ENCODE measurements at regions not wholly inside any gene's neighbourhood (a gene's known extent, or its start where the extent isn't known, plus 50 kb on each side); places are given as distances from the start of the nearest gene placed in this dataset.

- no peak for TF ChIP-seq CTCF (IDR thresholded peaks at IDR 0.05; ENCODE audit: poor library complexity)
- TF ChIP-seq EZH2 (IDR thresholded peaks at IDR 0.05; ENCODE audit: borderline replicate concordance), result no peak
- TF ChIP-seq EZH2phosphoT487 (IDR thresholded peaks at IDR 0.05; ENCODE audit: low read depth, severe bottlenecking, unreplicated experiment), result no peak
Measured at GRCh38 chr12:33317746-33318145, 121.9 kb downstream of the SYT10 start.

Data from hepatocyte (in vitro differentiated cells).